Hepatocyte (in vitro differentiated cells): ENCODE measurements at regions not wholly inside any gene's neighbourhood (a gene's known extent, or its start where the extent isn't known, plus 50 kb on each side); places are given as distances from the start of the nearest gene placed in this dataset.

Experiments used
- DNase-seq: peaks from one replicate; pipeline ENCODE4 v3.0.0-alpha.2; 2016; ENCODE audit warnings: low spot score
- H2AFZ ChIP-seq: fragments of 200-600 bp; sonication (generic); 2 replicates; pipeline ENCODE4 v1.6.0; 2016; ENCODE audit warnings: antibody characterized with exemption, mild to moderate bottlenecking
- H3K27ac ChIP-seq: fragments of 200-600 bp; sonication (generic); 2 replicates; pipeline ENCODE4 v1.5.1; 2016; ENCODE audit warnings: mild to moderate bottlenecking
- H3K27me3 ChIP-seq: fragments of 200-600 bp; sonication (generic); 2 replicates; pipeline ENCODE4 v1.6.1; 2016
- H3K36me3 ChIP-seq: fragments of 200-600 bp; sonication (generic); replicated peaks from 2 replicates; pipeline ENCODE4 v1.5.1; 2016; ENCODE audit warnings: low read depth; ENCODE audit not compliant: insufficient read depth
- H3K4me1 ChIP-seq: fragments of 200-600 bp; sonication (generic); 2 replicates; pipeline ENCODE4 v1.5.1; 2016; ENCODE audit warnings: mild to moderate bottlenecking, moderate library complexity; ENCODE audit not compliant: insufficient read depth
- H3K4me2 ChIP-seq: fragments of 200-600 bp; sonication (generic); 2 replicates; pipeline ENCODE4 v1.6.0; 2016
- H3K4me3 ChIP-seq: fragments of 200-600 bp; sonication (generic); 2 replicates; pipeline ENCODE4 v1.5.1; 2016; ENCODE audit warnings: mild to moderate bottlenecking
- H3K79me2 ChIP-seq: fragments of 200-600 bp; sonication (generic); 2 replicates; pipeline ENCODE4 v1.6.0; 2017; ENCODE audit warnings: mild to moderate bottlenecking
- H3K9me2 ChIP-seq: fragments of 200-600 bp; sonication (generic); replicated peaks from 2 replicates; pipeline ENCODE4 v1.6.0; 2017; ENCODE audit warnings: mild to moderate bottlenecking; ENCODE audit not compliant: insufficient read depth
- H3K9me3 ChIP-seq: fragments of 200-600 bp; sonication (generic); 2 replicates; pipeline ENCODE4 v1.5.1; 2016; ENCODE audit warnings: low read depth, mild to moderate bottlenecking
- H4K20me1 ChIP-seq: fragments of 200-600 bp; sonication (generic); 2 replicates; pipeline ENCODE4 v1.6.0; 2016; ENCODE audit warnings: mild to moderate bottlenecking; ENCODE audit not compliant: insufficient read depth, poor library complexity, severe bottlenecking
- EZH2 ChIP-seq: fragments of 200-600 bp; sonication (generic); IDR thresholded peaks from 2 replicates; pipeline ENCODE4 v1.6.1; 2016; ENCODE audit warnings: antibody characterized with exemption, mild to moderate bottlenecking, borderline replicate concordance
- EZH2phosphoT487 ChIP-seq: fragments of 200-600 bp; sonication (generic); IDR thresholded peaks from one replicate; pipeline ENCODE4 v1.6.1; 2018; ENCODE audit warnings: antibody characterized with exemption, mild to moderate bottlenecking, low read depth, moderate library complexity; ENCODE audit not compliant: unreplicated experiment, severe bottlenecking
- WGBS: methylation state at CpG from one replicate; pipeline ENCODE4 v1.1.6; 2016; ENCODE audit warnings: low lambda C conversion rate; ENCODE audit errors: missing lambda C conversion rate; 5-methylcytosine and 5-hydroxymethylcytosine counted together
- TF ChIP-seq, protein P1 (sequence below): fragments of 200-600 bp; sonication (generic); IDR thresholded peaks from 2 replicates; pipeline ENCODE4 v1.5.1; 2016; ENCODE audit warnings: antibody characterized with exemption, mild to moderate bottlenecking; ENCODE audit not compliant: poor library complexity

DNA sequence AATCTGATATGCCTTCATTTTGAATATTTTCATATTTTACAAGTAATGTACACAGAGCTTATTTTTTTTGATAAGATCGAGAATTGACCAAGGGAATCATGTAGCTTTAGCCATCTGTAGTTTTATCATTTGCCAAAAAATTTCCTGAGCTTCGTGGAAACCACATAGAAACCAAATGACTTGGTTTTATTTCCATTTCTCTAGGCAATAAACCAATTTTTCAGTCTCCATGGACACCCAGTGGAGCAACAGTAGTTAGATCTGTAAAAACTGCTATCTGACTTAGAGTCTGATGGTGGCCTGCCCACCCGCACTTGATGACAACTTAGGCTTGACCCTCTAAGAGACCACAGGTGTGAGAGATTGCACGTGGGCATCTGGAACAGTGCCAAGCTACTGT, 127.8 kb upstream of the CDK6 start:
- DNase-seq, result no peak
- no peaks in the 10 kb centered on the region for H3K4me1 ChIP-seq
- TF ChIP-seq, protein P1, sequence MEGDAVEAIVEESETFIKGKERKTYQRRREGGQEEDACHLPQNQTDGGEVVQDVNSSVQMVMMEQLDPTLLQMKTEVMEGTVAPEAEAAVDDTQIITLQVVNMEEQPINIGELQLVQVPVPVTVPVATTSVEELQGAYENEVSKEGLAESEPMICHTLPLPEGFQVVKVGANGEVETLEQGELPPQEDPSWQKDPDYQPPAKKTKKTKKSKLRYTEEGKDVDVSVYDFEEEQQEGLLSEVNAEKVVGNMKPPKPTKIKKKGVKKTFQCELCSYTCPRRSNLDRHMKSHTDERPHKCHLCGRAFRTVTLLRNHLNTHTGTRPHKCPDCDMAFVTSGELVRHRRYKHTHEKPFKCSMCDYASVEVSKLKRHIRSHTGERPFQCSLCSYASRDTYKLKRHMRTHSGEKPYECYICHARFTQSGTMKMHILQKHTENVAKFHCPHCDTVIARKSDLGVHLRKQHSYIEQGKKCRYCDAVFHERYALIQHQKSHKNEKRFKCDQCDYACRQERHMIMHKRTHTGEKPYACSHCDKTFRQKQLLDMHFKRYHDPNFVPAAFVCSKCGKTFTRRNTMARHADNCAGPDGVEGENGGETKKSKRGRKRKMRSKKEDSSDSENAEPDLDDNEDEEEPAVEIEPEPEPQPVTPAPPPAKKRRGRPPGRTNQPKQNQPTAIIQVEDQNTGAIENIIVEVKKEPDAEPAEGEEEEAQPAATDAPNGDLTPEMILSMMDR, result no peak
- TF ChIP-seq EZH2phosphoT487 (no peak), EZH2 (no peak)
- no peaks in the 10 kb centered on the region for H3K9me2 ChIP-seq
- no peaks in the 10 kb centered on the region for H3K9me3 ChIP-seq
- no peak overlapping the region for H3K4me2 ChIP-seq
- no peaks in the 10 kb centered on the region for H3K27me3 ChIP-seq
- WGBS, result 84% methylated on average over 4 of the region's 4 CpGs
- H4K20me1 ChIP-seq, result no peaks in the 10 kb centered on the region
- H3K4me3 ChIP-seq, result no peak overlapping the region
- H3K27ac ChIP-seq, result no peak overlapping the region
- no peaks in the 10 kb centered on the region for H3K79me2 ChIP-seq
- no peak overlapping the region for H2AFZ ChIP-seq
- H3K36me3 ChIP-seq, result no peaks in the 10 kb centered on the region

DNA sequence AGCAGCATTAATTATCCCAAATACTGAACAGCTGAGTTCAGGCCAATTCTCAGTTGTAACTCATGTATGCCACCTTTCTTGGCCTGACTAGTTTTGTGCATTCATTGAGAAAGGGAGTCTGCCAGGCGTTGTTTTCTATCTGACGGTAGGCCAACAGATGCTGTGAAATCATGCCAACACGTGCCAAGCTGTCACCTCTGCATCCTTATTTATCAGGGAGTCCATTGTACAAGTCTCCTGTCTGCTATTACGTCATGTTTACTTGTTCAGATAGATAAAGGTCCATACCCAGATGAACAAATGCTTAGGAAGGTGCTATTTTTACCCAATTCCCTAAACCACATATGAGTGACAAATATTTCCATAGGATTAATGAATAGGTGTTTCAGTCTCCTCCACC, 127.2 kb upstream of the CDK6 start:
- Histone ChIP-seq H3K4me3 (no peak overlapping the region), H2AFZ (no peak overlapping the region), H3K36me3 (no peaks in the 10 kb centered on the region), H3K4me1 (no peaks in the 10 kb centered on the region), H3K79me2 (no peaks in the 10 kb centered on the region), H3K4me2 (no peak overlapping the region), H3K27me3 (no peaks in the 10 kb centered on the region), H3K9me2 (no peaks in the 10 kb centered on the region), H4K20me1 (no peaks in the 10 kb centered on the region), H3K27ac (no peak overlapping the region), H3K9me3 (no peaks in the 10 kb centered on the region)
- no peak for TF ChIP-seq EZH2phosphoT487
- TF ChIP-seq EZH2, result no peak
- TF ChIP-seq, protein P1, result no peak
- WGBS, result 81% methylated on average over 4 of the region's 4 CpGs
- DNase-seq, result no peak

DNA sequence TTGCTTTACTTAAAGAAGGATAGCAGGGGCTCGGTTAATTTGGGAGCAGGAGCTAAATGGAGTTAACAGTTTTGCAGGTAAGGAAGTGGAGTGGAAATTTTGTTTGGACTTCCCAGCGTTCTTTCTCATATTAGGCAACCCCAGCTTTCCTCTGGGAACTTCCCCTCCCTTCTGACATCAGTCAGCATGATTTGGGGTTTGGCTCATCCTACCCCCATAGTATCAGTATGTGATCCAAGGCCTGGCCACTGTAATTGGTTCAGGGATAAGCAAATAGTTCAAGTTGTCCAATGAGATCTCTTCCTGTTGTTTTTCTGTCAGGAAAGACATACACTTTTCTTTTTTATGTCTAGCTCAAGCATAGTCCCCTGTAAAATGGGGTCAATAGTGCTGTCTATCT, 125.6 kb upstream of the CDK6 start:
- Histone ChIP-seq H3K79me2 (no peaks in the 10 kb centered on the region), H4K20me1 (no peaks in the 10 kb centered on the region), H3K9me2 (no peaks in the 10 kb centered on the region), H3K4me2 (no peak overlapping the region), H3K27ac (no peak overlapping the region), H3K4me3 (no peak overlapping the region), H2AFZ (no peak overlapping the region), H3K36me3 (no peaks in the 10 kb centered on the region), H3K4me1 (no peaks in the 10 kb centered on the region), H3K9me3 (no peaks in the 10 kb centered on the region), H3K27me3 (no peaks in the 10 kb centered on the region)
- TF ChIP-seq, protein P1, result no peak
- TF ChIP-seq EZH2, result no peak
- TF ChIP-seq EZH2phosphoT487, result no peak
- 82% methylated on average over 2 of the region's 2 CpGs for whole genome bisulfite sequencing
- no peak for DNase-seq

DNA sequence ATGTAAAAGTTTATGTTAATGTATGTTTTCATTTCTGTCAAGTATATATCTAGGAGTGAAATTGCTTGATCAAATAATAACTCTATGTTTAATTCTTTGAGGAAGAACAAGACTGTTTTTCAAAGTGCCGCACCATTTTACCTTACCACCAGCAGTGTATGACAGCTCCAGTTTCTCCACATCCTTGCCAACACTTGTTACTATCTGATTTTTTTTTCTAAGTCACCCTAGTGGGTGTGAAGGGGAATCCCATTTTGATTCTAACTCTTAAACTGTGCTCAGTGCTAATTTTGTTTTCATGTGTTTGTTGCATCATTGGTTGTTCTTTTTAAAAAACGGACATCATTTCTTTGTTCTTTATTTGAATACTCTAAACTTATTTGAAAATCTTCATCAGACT, 120.2 kb upstream of the CDK6 start:
- no peaks in the 10 kb centered on the region for H3K79me2 ChIP-seq
- H3K9me2 ChIP-seq, result no peaks in the 10 kb centered on the region
- no peaks in the 10 kb centered on the region for H4K20me1 ChIP-seq
- no peaks in the 10 kb centered on the region for H3K27me3 ChIP-seq
- no peak overlapping the region for H3K27ac ChIP-seq
- no peak overlapping the region for H2AFZ ChIP-seq
- no peak overlapping the region for H3K4me2 ChIP-seq
- no peak overlapping the region for H3K4me3 ChIP-seq
- H3K9me3 ChIP-seq, result no peaks in the 10 kb centered on the region
- DNase-seq, result no peak
- WGBS, result 99% methylated on average over 2 of the region's 2 CpGs
- TF ChIP-seq, protein P1, result no peak
- TF ChIP-seq EZH2phosphoT487, result no peak
- no peak for TF ChIP-seq EZH2
- no peaks in the 10 kb centered on the region for H3K36me3 ChIP-seq
- no peaks in the 10 kb centered on the region for H3K4me1 ChIP-seq
